Stimulated activated CD4-positive, alpha-beta T cell treated with anti-CD3 and anti-CD28 coated beads, Interleukin-4, amount 100 ng/mL, for 48 hours (primary cell): ENCODE measurements at regions not wholly inside any gene's neighbourhood (a gene's known extent, or its start where the extent isn't known, plus 50 kb on each side); places are given as distances from the start of the nearest gene placed in this dataset.
"Not testable (repeated sequence)": the region's sequence is repeated elsewhere in the genome, so short reads cannot be mapped to it uniquely, and the experiment has no call there.

ENCODE experiments used
- DNase-seq, 2 donors: peaks; one replicate each; pipeline ENCODE4 v3.0.0-alpha.2; 2020; ENCODE audit warnings: low read depth in 2 of 2

DNA sequence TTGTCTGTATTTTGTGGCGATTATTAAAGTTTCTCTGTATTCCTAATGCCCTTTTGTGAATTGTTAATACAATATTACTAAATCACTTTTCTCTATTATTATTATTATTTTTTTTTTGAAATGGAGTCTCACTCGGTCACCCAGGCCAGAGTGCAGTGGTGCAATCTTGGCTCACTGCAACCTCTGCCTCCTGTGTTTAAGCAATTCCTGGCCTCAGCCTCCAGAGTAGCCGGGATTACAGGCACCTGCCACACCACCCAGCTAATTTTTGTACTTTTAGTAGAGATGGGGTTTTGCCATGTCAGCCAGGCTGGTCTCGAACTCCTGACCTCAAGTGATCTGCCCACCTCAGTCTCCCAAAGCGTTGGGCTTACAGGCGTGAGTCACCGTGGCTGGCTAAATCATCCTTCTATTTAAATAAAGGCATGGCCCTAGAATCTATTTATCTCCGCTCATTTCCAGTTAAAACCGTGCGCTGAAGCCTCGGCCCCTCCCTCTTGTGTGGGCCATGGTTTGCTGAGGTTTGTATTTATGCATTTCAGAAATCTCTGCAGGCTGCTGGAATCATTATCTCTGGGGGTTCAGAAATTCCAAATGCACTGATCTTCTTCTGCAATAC, 1136.4 kb upstream of the TMEM132C start:
- no peak for DNase-seq

GRCh38 chr12:127133675-127134335, 1133.2 kb upstream of the TMEM132C start:
- DNase-seq, result no peak

- DNase-seq, result not testable (repeated sequence)
Measured at GRCh38 chr12:127140864-127141484, 1126.0 kb upstream of the TMEM132C start.

GRCh38 chr12:127143020-127143419, 1124.0 kb upstream of the TMEM132C start:
- DNase-seq, result no peak

DNA sequence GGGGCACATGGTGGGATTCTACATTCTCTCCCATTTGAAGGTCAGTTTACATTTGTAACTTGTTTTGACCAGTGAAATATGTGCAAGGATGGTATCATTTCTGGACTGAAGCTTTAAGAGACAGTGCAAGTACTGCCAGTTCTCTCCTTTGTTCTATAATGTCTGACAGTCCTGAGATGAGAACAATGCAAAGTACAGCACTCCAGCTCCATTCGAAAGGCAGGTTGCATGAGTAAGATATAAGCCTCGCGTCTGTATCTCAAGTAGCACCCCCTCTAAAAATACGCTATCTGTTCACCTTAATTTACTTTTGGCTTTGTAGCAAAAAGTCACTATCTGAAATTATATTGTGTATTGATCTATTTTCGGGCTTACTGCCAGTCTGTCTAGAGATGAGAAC, 1122.2 kb upstream of the TMEM132C start:
- DNase-seq, result no peak

DNA sequence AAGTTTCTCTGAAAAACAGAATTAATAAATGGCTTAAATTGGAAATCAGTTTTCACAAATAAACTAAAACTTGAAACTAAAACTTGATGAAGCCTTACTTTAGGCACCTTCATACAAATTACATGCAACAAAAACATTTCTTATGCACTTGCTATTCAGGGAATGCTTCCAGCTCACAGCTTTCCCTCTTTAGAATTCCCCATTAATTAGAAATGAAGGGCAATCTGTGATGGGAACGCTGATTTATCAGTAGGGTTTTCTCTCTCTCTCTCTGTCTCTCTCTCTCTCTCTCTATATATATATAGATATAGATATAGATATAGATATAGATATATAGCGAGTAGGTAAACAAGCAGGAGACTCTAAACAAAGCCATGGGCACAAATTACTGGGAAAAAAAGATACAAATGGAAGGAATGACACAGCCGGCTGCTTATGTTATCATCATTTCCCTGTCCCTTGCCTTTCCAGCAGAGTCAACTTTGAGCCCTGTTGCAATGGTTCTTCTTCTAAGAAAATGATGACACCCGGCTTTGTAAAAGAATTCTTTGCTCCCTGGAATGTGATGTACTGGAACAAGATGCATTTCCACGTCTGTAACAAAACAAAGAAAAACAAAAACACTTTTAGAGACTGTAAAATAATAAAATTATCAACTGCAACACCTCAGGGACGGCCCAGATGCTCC, 1121.6 kb upstream of the TMEM132C start:
- no peak for DNase-seq

GRCh38 chr12:127145929-127146789, 1120.8 kb upstream of the TMEM132C start:
- peak; percentile 58 to 67 for DNase-seq

DNA sequence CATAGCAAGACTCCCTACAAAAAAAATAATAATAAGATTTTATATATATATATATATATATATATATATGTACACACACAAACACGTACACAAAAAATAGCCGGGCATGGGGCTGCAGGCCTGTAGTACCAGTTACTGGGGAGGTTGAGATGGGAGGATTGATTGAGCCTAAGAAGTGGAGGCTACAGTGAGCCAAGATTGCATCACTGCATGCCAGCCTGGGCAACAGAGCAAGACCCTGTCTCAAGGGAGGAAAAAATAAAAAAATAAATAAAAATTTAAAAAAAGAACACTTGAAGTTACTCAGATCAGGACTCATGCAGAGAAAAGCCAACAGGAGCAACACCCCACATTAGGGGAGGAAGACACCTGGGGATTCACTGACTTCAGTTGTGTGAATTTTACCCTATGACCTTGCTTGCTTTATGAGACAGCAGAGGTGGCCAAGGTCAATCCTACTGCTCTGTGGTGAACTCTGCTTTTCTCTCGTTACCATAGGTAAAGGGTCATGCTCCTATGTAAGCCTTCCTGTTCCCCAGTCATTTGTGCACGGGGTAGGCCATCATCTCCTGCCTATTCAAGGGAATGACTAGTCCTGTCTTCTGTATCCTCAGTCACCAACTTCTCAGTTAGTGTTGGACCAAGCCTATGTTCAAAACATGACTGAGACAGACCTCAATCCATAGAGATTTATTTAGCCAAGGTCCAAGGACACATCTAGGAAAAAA, 1119.8 kb upstream of the TMEM132C start:
- DNase-seq, result no peak

- DNase-seq, result no peak
Measured at GRCh38 chr12:127147724-127148123, 1119.2 kb upstream of the TMEM132C start.

GRCh38 chr12:127148318-127148717, 1118.7 kb upstream of the TMEM132C start:
- DNase-seq, result no peak

- no peak for DNase-seq
Measured at GRCh38 chr12:127149226-127149964, 1117.6 kb upstream of the TMEM132C start.

- no peak for DNase-seq
Measured at GRCh38 chr12:127150028-127150427, 1116.9 kb upstream of the TMEM132C start.

- DNase-seq, result no peak
Measured at GRCh38 chr12:127150479-127150878, 1116.5 kb upstream of the TMEM132C start.

DNA sequence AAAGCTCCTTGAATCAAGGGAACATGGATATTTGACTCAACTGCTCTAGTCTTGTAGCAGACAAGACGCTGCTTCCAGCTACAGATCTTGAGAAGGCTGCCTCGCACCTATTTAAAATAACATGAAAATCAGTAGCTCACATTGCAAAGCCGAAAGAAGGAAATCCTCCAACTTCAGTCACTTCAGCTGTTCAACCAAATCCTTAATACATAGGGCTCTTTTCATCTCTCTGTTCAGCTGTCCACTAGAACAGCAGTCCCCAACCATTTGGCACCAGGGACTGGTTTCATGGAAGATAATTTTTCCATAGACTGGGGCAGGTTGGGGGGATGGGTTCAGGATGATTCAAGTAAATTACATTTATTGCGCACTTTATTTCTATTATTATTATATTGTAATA, 1116.0 kb upstream of the TMEM132C start:
- DNase-seq, result no peak

- no peak for DNase-seq
Measured at GRCh38 chr12:127153996-127154395, 1113.0 kb upstream of the TMEM132C start.

DNA sequence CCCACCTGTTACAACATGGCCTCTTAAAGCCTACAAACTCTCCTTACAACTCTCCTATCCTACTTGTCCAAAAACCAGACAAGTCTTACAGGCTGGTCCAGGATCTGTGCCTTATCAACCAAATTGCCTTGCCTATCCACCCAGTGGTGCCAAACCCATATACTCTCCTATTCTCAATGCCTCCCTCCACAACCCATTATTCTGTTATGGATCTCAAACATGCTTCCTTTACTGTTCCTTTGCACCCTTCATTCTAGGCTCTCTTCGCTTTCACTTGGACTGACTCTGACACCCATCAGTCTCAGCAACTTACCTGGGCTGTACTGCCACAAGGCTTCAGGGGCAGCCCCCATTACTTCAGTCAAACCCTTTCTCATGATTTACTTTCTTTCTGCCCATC, 1112.1 kb upstream of the TMEM132C start:
- not testable (repeated sequence) for DNase-seq

DNA sequence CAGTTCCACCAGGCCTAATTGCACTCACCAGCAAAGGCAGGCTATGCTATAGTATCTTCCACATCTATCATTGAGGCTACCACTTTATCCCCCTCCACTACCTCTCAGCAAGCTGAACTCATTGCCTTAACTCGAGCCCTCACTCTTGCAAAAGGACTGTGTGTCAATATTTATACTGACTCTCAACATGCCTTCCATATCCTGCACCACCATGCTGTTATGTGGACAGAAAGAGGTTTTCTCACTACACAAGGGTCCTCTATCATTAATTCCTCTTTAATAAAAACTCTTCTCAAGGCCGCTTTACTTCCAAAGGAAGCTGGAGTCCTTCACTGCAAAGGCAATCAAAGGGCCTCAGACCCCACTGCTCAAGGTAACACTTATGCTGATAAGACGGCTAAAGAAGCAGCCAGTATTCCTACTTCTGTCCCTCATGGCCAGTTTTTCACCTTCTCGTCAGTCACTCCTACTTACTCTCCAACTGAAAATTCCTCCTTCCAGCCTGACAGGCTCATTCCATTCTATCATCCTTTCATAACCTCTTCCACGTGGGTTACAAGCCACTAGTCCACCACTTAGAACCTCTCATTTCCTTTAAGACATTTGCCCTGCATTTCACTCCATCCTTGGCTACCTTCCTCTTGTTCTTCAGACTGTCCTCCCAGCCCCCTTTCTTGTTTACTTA, 1110.9 kb upstream of the TMEM132C start:
- not testable (repeated sequence) for DNase-seq

GRCh38 chr12:127157501-127158366, 1109.2 kb upstream of the TMEM132C start:
- DNase-seq, result not testable (repeated sequence)
